Stromal cell of bone marrow (primary cell): ENCODE measurements at regions not wholly inside any gene's neighbourhood (a gene's known extent, or its start where the extent isn't known, plus 50 kb on each side); places are given as distances from the start of the nearest gene placed in this dataset.

Experiments used
- DNase-seq: peaks from one replicate; pipeline ENCODE4 v3.0.0-alpha.2; 2012; ENCODE audit warnings: low read depth

GRCh38 chr2:236673126-236673822 is 103.6 kb downstream of the ACKR3 start:
- no peak for DNase-seq

- DNase-seq: no peak
Observed at GRCh38 chr2:236673823-236674185, 104.2 kb downstream of the ACKR3 start.

- no peak for DNase-seq
Observed at GRCh38 chr2:236674238-236674637, 104.6 kb downstream of the ACKR3 start.

GRCh38 chr2:236674646-236675045 is 105.0 kb downstream of the ACKR3 start:
- no peak for DNase-seq

GRCh38 chr2:236675051-236675450 is 105.4 kb downstream of the ACKR3 start:
- DNase-seq: no peak

- no peak for DNase-seq
Observed at GRCh38 chr2:236675526-236675925, 105.9 kb downstream of the ACKR3 start.

- no peak for DNase-seq
Observed at GRCh38 chr2:236676136-236676873, 106.7 kb downstream of the ACKR3 start.

GRCh38 chr2:236677368-236677767 is 107.7 kb downstream of the ACKR3 start:
- DNase-seq: no peak

GRCh38 chr2:236678307-236678975 is 108.8 kb downstream of the ACKR3 start:
- DNase-seq: no peak

GRCh38 chr2:236679884-236680860 is 110.5 kb downstream of the ACKR3 start:
- no peak for DNase-seq

GRCh38 chr2:236682651-236683422 is 113.2 kb downstream of the ACKR3 start:
- DNase-seq: no peak

GRCh38 chr2:236684504-236685256 is 115.1 kb downstream of the ACKR3 start:
- no peak for DNase-seq

- no peak for DNase-seq
Observed at GRCh38 chr2:236685361-236685760, 115.7 kb downstream of the ACKR3 start.

- no peak for DNase-seq
Observed at GRCh38 chr2:236685979-236686520, 116.4 kb downstream of the ACKR3 start.

GRCh38 chr2:236686561-236686960 is 116.9 kb downstream of the ACKR3 start:
- DNase-seq: no peak

GRCh38 chr2:236687296-236687965 is 117.8 kb downstream of the ACKR3 start:
- DNase-seq: no peak

- no peak for DNase-seq
Observed at GRCh38 chr2:236688157-236688556, 118.5 kb downstream of the ACKR3 start.

- DNase-seq: no peak
Observed at GRCh38 chr2:236688563-236689392, 119.2 kb downstream of the ACKR3 start.

GRCh38 chr2:236689393-236689700 is 119.7 kb downstream of the ACKR3 start:
- no peak for DNase-seq
